GM11168 (cell line): ENCODE measurements at regions not wholly inside any gene's neighbourhood (a gene's known extent, or its start where the extent isn't known, plus 50 kb on each side); places are given as distances from the start of the nearest gene placed in this dataset.

Source experiments
- in situ Hi-C: fragments of 300-500 bp; cut with MboI; formaldehyde crosslinking; loops from one replicate; pipeline ENCODE4 v1.12.0; 2022; ENCODE audit warnings: low sequenced_read_pairs; ENCODE audit not compliant: unreplicated experiment

GRCh38 chr14:51498411-51499227 is 153.1 kb upstream of the FRMD6 start:
- in situ Hi-C loops = no loop called here

GRCh38 chr14:51500776-51501175 is 150.9 kb upstream of the FRMD6 start:
- in situ Hi-C loops = no loop called here

- in situ Hi-C loops = no loop called here
These were observed 150.0 kb upstream of the FRMD6 start for GRCh38 chr14:51501746-51502145.

GRCh38 chr14:51504669-51505068 is 147.0 kb upstream of the FRMD6 start:
- in situ Hi-C loops = no loop called here

GRCh38 chr14:51507511-51507905 is 144.2 kb upstream of the FRMD6 start:
- in situ Hi-C loops = no loop called here

- in situ Hi-C loops = no loop called here
These were observed 143.7 kb upstream of the FRMD6 start for GRCh38 chr14:51507906-51508511.

- in situ Hi-C loops = no loop called here
These were observed 140.4 kb upstream of the FRMD6 start for GRCh38 chr14:51511265-51511664.

- in situ Hi-C loops = no loop called here
These were observed 139.4 kb upstream of the FRMD6 start for GRCh38 chr14:51512316-51512715.

GRCh38 chr14:51513281-51513680 is 138.4 kb upstream of the FRMD6 start:
- in situ Hi-C loops = no loop called here

GRCh38 chr14:51513933-51514332 is 137.8 kb upstream of the FRMD6 start:
- in situ Hi-C loops = no loop called here

- in situ Hi-C loops = no loop called here
These were observed 136.1 kb upstream of the FRMD6 start for GRCh38 chr14:51515611-51516010.

- in situ Hi-C loops = no loop called here
These were observed 134.9 kb upstream of the FRMD6 start for GRCh38 chr14:51516706-51517395.

- in situ Hi-C loops = no loop called here
These were observed 133.4 kb upstream of the FRMD6 start for GRCh38 chr14:51518280-51518679.

GRCh38 chr14:51518711-51519110 is 133.0 kb upstream of the FRMD6 start:
- in situ Hi-C loops = no loop called here

- in situ Hi-C loops = no loop called here
These were observed 131.6 kb upstream of the FRMD6 start for GRCh38 chr14:51520087-51520486.

- in situ Hi-C loops = no loop called here
These were observed 129.9 kb upstream of the FRMD6 start for GRCh38 chr14:51521764-51522163.

GRCh38 chr14:51523243-51523642 is 128.5 kb upstream of the FRMD6 start:
- in situ Hi-C loops = no loop called here

- in situ Hi-C loops = no loop called here
These were observed 126.0 kb upstream of the FRMD6 start for GRCh38 chr14:51525739-51526138.

- in situ Hi-C loops = no loop called here
These were observed 124.6 kb upstream of the FRMD6 start for GRCh38 chr14:51527073-51527472.

- in situ Hi-C loops = no loop called here
These were observed 122.0 kb upstream of the FRMD6 start for GRCh38 chr14:51529736-51530135.

- in situ Hi-C loops = no loop called here
These were observed 118.5 kb upstream of the FRMD6 start for GRCh38 chr14:51533160-51533559.
